ENCODE measurements at regions not wholly inside any gene's neighbourhood (a gene's known extent, or its start where the extent isn't known, plus 50 kb on each side); places are given as distances from the start of the nearest gene placed in this dataset.

DNA sequence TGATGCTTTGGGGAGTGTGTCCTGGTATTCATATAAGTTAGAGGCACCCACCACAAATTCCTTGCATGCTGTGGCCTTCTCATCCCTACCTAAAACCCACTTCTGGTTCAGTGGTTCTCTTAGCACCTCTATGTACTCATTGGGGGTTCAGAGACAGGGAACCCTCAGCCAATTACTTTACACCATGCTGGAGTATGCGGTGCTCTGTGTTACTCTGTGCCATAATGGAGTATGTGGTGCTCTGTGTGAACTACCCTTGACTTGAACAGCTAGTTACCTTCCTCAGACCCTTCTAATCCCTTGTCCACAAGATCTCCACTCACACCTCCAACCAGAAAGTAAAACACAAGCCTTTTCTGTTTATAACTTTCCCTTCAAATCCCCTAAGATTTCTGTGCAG, 172.5 kb upstream of the E2F7 start:
- no peak overlapping the region for H3K4me3 ChIP-seq (ENCODE audit: low read depth in 2 of 2, low read length in 2 of 2)
- BruUV-seq (replicated peaks): no TSS peak
- no peak for ATAC-seq
- H3K36me3 ChIP-seq (ENCODE audit: control insufficient read depth, insufficient read depth, low read length): no peaks in the 10 kb centered on the region
- CTCF ChIA-PET: no interaction called here
- no peaks in the 10 kb centered on the region for H3K4me1 ChIP-seq (ENCODE audit: control insufficient read depth, insufficient read depth, low read length)
- no peaks in the 10 kb centered on the region for H3K27me3 ChIP-seq (ENCODE audit: control insufficient read depth, insufficient read depth, low read length)
- in situ Hi-C loops (cut with HindIII; ENCODE audit: low pct_unique_long_range_greater_than_20kb, low sequenced_read_pairs): no loop called here
- DNase-seq (ENCODE audit: low read depth, low spot score): no peak
- no peak overlapping the region for H3K27ac ChIP-seq (ENCODE audit: low read length)
- POLR2A ChIA-PET: no interaction called here
- H3K9me3 ChIP-seq (ENCODE audit: control insufficient read depth, insufficient read depth, low read depth, low read length): no peaks in the 10 kb centered on the region
- intact Hi-C loops (cut with micrococcal nuclease; ENCODE audit: unreplicated experiment): no loop called here
- TF ChIP-seq POLR2AphosphoS5 (IDR thresholded peaks at IDR 0.05; ENCODE audit: low read depth, low read length): no peak
- no peak for TF ChIP-seq TCF7L2 (IDR thresholded peaks at IDR 0.05; ENCODE audit: low read depth, low read length)
- TF ChIP-seq, protein P1, sequence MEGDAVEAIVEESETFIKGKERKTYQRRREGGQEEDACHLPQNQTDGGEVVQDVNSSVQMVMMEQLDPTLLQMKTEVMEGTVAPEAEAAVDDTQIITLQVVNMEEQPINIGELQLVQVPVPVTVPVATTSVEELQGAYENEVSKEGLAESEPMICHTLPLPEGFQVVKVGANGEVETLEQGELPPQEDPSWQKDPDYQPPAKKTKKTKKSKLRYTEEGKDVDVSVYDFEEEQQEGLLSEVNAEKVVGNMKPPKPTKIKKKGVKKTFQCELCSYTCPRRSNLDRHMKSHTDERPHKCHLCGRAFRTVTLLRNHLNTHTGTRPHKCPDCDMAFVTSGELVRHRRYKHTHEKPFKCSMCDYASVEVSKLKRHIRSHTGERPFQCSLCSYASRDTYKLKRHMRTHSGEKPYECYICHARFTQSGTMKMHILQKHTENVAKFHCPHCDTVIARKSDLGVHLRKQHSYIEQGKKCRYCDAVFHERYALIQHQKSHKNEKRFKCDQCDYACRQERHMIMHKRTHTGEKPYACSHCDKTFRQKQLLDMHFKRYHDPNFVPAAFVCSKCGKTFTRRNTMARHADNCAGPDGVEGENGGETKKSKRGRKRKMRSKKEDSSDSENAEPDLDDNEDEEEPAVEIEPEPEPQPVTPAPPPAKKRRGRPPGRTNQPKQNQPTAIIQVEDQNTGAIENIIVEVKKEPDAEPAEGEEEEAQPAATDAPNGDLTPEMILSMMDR (IDR thresholded peaks at IDR 0.05): no peak
- TF ChIP-seq, protein P2, sequence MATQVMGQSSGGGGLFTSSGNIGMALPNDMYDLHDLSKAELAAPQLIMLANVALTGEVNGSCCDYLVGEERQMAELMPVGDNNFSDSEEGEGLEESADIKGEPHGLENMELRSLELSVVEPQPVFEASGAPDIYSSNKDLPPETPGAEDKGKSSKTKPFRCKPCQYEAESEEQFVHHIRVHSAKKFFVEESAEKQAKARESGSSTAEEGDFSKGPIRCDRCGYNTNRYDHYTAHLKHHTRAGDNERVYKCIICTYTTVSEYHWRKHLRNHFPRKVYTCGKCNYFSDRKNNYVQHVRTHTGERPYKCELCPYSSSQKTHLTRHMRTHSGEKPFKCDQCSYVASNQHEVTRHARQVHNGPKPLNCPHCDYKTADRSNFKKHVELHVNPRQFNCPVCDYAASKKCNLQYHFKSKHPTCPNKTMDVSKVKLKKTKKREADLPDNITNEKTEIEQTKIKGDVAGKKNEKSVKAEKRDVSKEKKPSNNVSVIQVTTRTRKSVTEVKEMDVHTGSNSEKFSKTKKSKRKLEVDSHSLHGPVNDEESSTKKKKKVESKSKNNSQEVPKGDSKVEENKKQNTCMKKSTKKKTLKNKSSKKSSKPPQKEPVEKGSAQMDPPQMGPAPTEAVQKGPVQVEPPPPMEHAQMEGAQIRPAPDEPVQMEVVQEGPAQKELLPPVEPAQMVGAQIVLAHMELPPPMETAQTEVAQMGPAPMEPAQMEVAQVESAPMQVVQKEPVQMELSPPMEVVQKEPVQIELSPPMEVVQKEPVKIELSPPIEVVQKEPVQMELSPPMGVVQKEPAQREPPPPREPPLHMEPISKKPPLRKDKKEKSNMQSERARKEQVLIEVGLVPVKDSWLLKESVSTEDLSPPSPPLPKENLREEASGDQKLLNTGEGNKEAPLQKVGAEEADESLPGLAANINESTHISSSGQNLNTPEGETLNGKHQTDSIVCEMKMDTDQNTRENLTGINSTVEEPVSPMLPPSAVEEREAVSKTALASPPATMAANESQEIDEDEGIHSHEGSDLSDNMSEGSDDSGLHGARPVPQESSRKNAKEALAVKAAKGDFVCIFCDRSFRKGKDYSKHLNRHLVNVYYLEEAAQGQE (IDR thresholded peaks at IDR 0.05; ENCODE audit: insufficient read depth in 1 of 2, low read depth in 2 of 2, low read length in 1 of 2): no peak

DNA sequence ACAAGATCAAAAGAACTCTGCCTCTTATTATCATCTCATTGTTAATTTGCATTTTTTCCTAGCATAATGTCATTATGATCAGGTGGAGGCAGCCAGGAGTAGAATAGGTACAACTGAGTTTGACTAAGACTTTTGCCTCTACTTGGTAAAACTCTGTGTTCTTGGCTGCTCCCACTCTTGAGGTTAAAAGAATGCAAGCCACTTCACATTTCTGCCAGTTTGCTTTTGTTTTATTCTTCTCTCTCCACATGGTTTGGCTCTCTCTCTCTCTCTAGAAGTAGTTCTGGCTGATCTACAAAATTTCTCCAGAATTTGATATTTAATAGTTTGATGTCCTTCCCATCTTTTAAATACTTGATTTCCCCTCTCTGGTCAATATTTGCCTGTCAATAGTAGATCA, 170.7 kb upstream of the E2F7 start:
- in situ Hi-C loops (cut with HindIII; ENCODE audit: low pct_unique_long_range_greater_than_20kb, low sequenced_read_pairs): no loop called here
- no peak overlapping the region for H3K4me3 ChIP-seq (ENCODE audit: low read depth in 2 of 2, low read length in 2 of 2)
- CTCF ChIA-PET: no interaction called here
- no TSS peak for BruUV-seq (replicated peaks)
- intact Hi-C loops (cut with micrococcal nuclease; ENCODE audit: unreplicated experiment): no loop called here
- POLR2A ChIA-PET: interaction anchor here (0.7 kb wide), 1 partner anchor 179 kb away, joined by 3 read pairs; no protein-coding TSS in a partner anchor
- TF ChIP-seq, protein P2 (IDR thresholded peaks at IDR 0.05; ENCODE audit: insufficient read depth in 1 of 2, low read depth in 2 of 2, low read length in 1 of 2): no peak
- TF ChIP-seq POLR2AphosphoS5 (IDR thresholded peaks at IDR 0.05; ENCODE audit: low read depth, low read length) (no peak), TCF7L2 (IDR thresholded peaks at IDR 0.05; ENCODE audit: low read depth, low read length) (no peak), SIN3A (IDR thresholded peaks at IDR 0.05; ENCODE audit: borderline replicate concordance, insufficient read depth, low read depth, low read length) (no peak)
- TF ChIP-seq, protein P1 (IDR thresholded peaks at IDR 0.05): no peak
- ATAC-seq (no peak), DNase-seq (ENCODE audit: low read depth, low spot score) (no peak)
- no peaks in the 10 kb centered on the region for H3K9me3 ChIP-seq (ENCODE audit: control insufficient read depth, insufficient read depth, low read depth, low read length)
- no peaks in the 10 kb centered on the region for H3K4me1 ChIP-seq (ENCODE audit: control insufficient read depth, insufficient read depth, low read length)
- H3K36me3 ChIP-seq (ENCODE audit: control insufficient read depth, insufficient read depth, low read length): no peaks in the 10 kb centered on the region
- no peak overlapping the region for H3K27ac ChIP-seq (ENCODE audit: low read length)
- no peaks in the 10 kb centered on the region for H3K27me3 ChIP-seq (ENCODE audit: control insufficient read depth, insufficient read depth, low read length)

Data from Panc1 (cell line).